Neural cell (in vitro differentiated cells): ENCODE measurements at regions not wholly inside any gene's neighbourhood (a gene's known extent, or its start where the extent isn't known, plus 50 kb on each side); places are given as distances from the start of the nearest gene placed in this dataset.
"Not testable (repeated sequence)": the region's sequence is repeated elsewhere in the genome, so short reads cannot be mapped to it uniquely, and the experiment has no call there.

Experiments
- H2AFZ ChIP-seq: fragments of 200-600, 300-800 bp; sonication (generic), shearing (Covaris generic); 2 replicates; pipeline ENCODE4 v1.6.0; 2014; ENCODE audit warnings: low read depth, mild to moderate bottlenecking, antibody characterized with exemption, low read length, moderate library complexity
- H3F3A ChIP-seq: fragments of 200-600 bp; shearing (Covaris generic); 2 replicates; pipeline ENCODE4 v1.6.1; 2016; ENCODE audit warnings: mild to moderate bottlenecking, moderate library complexity, mixed read lengths, antibody characterized with exemption, low read length; ENCODE audit not compliant: insufficient read depth, poor library complexity, severe bottlenecking
- H3K27ac ChIP-seq: fragments of 200-600, 300-800 bp; sonication (generic), shearing (Covaris generic); 2 replicates; pipeline ENCODE4 v1.5.1; 2014; ENCODE audit warnings: mild to moderate bottlenecking, low read length, moderate library complexity
- H3K27me3 ChIP-seq: fragments of 300-800, 200-600 bp; sonication (generic), shearing (Covaris generic); 2 replicates; pipeline ENCODE4 v1.6.0; 2014; ENCODE audit warnings: mild to moderate bottlenecking, low read depth, low read length, moderate library complexity; ENCODE audit not compliant: insufficient read depth
- H3K36me3 ChIP-seq: fragments of 300-800, 200-600 bp; sonication (generic), shearing (Covaris generic); 2 replicates; pipeline ENCODE4 v1.5.1; 2014; ENCODE audit warnings: mild to moderate bottlenecking, antibody characterized with exemption, low read length, moderate library complexity; ENCODE audit not compliant: insufficient read depth
- H3K4me2 ChIP-seq: fragments of 300-800, 200-600 bp; sonication (generic), shearing (Covaris generic); 2 replicates; pipeline ENCODE4 v1.6.0; 2014; ENCODE audit warnings: mild to moderate bottlenecking, low read length
- H3K4me3 ChIP-seq: fragments of 300-800, 200-600 bp; sonication (generic), shearing (Covaris generic); 2 replicates; pipeline ENCODE4 v1.5.1; 2014; ENCODE audit warnings: mild to moderate bottlenecking, low read length, moderate library complexity
- H3K79me2 ChIP-seq: fragments of 200-600 bp; shearing (Covaris generic); replicated peaks from 2 replicates; pipeline ENCODE4 v1.6.0; 2014; ENCODE audit warnings: mild to moderate bottlenecking, low read length, moderate library complexity; ENCODE audit not compliant: insufficient read depth
- H3K9ac ChIP-seq: fragments of 300-800, 200-600 bp; sonication (generic), shearing (Covaris generic); 2 replicates; pipeline ENCODE4 v1.6.1; 2016; ENCODE audit warnings: mild to moderate bottlenecking, low read length, mixed read lengths
- H3K9me2 ChIP-seq: fragments of 200-600 bp; shearing (Covaris generic); 2 replicates; pipeline ENCODE4 v1.6.1; 2016; ENCODE audit warnings: mild to moderate bottlenecking, low read length, mixed read lengths; ENCODE audit not compliant: insufficient read depth
- H3K9me3 ChIP-seq: fragments of 200-600, 300-800 bp; sonication (generic), shearing (Covaris generic); 2 replicates; pipeline ENCODE4 v1.6.1; 2016; ENCODE audit warnings: mild to moderate bottlenecking, mixed run types, low read length, moderate library complexity, mixed read lengths
- H4K20me1 ChIP-seq: fragments of 200-600 bp; shearing (Covaris generic); 2 replicates; pipeline ENCODE4 v1.6.1; 2016; ENCODE audit warnings: mild to moderate bottlenecking, mixed run types; ENCODE audit not compliant: insufficient read depth
- EP300 ChIP-seq: fragments of 450-650 bp; conservative IDR thresholded peaks from 2 replicates; pipeline ENCODE4 v1.6.1; 2014; ENCODE audit warnings: antibody characterized with exemption, mild to moderate bottlenecking, moderate library complexity; ENCODE audit not compliant: poor library complexity, severe bottlenecking
- EZH2 ChIP-seq: fragments of 200-600, 300-800 bp; shearing (Covaris generic), sonication (generic); IDR thresholded peaks from 2 replicates; pipeline ENCODE4 v1.6.1; 2014; ENCODE audit warnings: antibody characterized with exemption, low read length, borderline replicate concordance, mild to moderate bottlenecking; ENCODE audit not compliant: insufficient read depth, poor library complexity, severe bottlenecking
- MXI1 ChIP-seq: fragments of 450-650 bp; conservative IDR thresholded peaks from 2 replicates; pipeline ENCODE4 v1.6.1; 2014; ENCODE audit warnings: antibody characterized with exemption, mild to moderate bottlenecking; ENCODE audit not compliant: poor library complexity, severe bottlenecking
- POLR2AphosphoS5 ChIP-seq: IDR thresholded peaks from 2 replicates; pipeline ENCODE4 v1.6.1; 2012
- RAD21 ChIP-seq: fragments of 450-650 bp; conservative IDR thresholded peaks from 2 replicates; pipeline ENCODE4 v1.6.1; 2014; ENCODE audit warnings: antibody characterized with exemption, mild to moderate bottlenecking, moderate library complexity
- SMC3 ChIP-seq: fragments of 450-650 bp; conservative IDR thresholded peaks from 2 replicates; pipeline ENCODE4 v1.6.1; 2014; ENCODE audit warnings: antibody characterized with exemption, mild to moderate bottlenecking, moderate library complexity; ENCODE audit not compliant: poor library complexity
- TAF1 ChIP-seq: IDR thresholded peaks from 2 replicates; pipeline ENCODE4 v1.6.1; 2012; ENCODE audit warnings: low read depth
- TF ChIP-seq, protein P1 (sequence below): IDR thresholded peaks from 2 replicates; pipeline ENCODE4 v1.6.1; 2012; ENCODE audit warnings: borderline replicate concordance
- TF ChIP-seq, protein P2 (sequence below): fragments of 450-650 bp; IDR thresholded peaks from 2 replicates; pipeline ENCODE4 v1.5.1; 2014; ENCODE audit warnings: antibody characterized with exemption, mild to moderate bottlenecking, moderate library complexity; ENCODE audit not compliant: poor library complexity, severe bottlenecking

DNA sequence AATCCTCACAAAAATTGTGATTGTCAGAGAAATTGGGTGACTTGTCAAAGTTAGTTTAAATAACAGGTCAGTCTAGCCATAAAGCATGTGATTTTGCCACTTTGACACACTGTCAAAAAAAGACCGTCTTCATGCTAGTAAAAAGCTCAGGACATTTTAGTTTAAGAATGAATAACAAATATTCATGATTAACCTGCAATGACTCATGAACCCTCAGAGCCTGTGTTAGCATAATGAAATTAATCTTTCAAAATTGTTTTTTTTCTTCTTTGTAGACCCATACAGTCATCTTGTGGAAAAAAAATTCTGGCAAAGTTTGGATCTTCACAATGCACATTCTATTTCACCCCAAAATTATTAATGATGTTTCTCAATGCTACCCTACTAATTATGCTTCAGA, 255.2 kb upstream of the POT1 start:
- Histone ChIP-seq H3K36me3 (no peaks in the 10 kb centered on the region), H3K9ac (no peak overlapping the region), H3K4me3 (no peak overlapping the region), H2AFZ (no peak overlapping the region), H3K79me2 (no peaks in the 10 kb centered on the region), H3K9me3 (no peaks in the 10 kb centered on the region), H3F3A (no peaks in the 10 kb centered on the region), H3K27ac (no peak overlapping the region), H3K9me2 (no peaks in the 10 kb centered on the region), H3K4me2 (no peak overlapping the region), H4K20me1 (no peaks in the 10 kb centered on the region), H3K27me3 (no peaks in the 10 kb centered on the region)
- TF ChIP-seq, protein P1, sequence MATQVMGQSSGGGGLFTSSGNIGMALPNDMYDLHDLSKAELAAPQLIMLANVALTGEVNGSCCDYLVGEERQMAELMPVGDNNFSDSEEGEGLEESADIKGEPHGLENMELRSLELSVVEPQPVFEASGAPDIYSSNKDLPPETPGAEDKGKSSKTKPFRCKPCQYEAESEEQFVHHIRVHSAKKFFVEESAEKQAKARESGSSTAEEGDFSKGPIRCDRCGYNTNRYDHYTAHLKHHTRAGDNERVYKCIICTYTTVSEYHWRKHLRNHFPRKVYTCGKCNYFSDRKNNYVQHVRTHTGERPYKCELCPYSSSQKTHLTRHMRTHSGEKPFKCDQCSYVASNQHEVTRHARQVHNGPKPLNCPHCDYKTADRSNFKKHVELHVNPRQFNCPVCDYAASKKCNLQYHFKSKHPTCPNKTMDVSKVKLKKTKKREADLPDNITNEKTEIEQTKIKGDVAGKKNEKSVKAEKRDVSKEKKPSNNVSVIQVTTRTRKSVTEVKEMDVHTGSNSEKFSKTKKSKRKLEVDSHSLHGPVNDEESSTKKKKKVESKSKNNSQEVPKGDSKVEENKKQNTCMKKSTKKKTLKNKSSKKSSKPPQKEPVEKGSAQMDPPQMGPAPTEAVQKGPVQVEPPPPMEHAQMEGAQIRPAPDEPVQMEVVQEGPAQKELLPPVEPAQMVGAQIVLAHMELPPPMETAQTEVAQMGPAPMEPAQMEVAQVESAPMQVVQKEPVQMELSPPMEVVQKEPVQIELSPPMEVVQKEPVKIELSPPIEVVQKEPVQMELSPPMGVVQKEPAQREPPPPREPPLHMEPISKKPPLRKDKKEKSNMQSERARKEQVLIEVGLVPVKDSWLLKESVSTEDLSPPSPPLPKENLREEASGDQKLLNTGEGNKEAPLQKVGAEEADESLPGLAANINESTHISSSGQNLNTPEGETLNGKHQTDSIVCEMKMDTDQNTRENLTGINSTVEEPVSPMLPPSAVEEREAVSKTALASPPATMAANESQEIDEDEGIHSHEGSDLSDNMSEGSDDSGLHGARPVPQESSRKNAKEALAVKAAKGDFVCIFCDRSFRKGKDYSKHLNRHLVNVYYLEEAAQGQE, result no peak
- TF ChIP-seq TAF1 (no peak), EZH2 (no peak)
- TF ChIP-seq, protein P2, sequence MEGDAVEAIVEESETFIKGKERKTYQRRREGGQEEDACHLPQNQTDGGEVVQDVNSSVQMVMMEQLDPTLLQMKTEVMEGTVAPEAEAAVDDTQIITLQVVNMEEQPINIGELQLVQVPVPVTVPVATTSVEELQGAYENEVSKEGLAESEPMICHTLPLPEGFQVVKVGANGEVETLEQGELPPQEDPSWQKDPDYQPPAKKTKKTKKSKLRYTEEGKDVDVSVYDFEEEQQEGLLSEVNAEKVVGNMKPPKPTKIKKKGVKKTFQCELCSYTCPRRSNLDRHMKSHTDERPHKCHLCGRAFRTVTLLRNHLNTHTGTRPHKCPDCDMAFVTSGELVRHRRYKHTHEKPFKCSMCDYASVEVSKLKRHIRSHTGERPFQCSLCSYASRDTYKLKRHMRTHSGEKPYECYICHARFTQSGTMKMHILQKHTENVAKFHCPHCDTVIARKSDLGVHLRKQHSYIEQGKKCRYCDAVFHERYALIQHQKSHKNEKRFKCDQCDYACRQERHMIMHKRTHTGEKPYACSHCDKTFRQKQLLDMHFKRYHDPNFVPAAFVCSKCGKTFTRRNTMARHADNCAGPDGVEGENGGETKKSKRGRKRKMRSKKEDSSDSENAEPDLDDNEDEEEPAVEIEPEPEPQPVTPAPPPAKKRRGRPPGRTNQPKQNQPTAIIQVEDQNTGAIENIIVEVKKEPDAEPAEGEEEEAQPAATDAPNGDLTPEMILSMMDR, result no peak

DNA sequence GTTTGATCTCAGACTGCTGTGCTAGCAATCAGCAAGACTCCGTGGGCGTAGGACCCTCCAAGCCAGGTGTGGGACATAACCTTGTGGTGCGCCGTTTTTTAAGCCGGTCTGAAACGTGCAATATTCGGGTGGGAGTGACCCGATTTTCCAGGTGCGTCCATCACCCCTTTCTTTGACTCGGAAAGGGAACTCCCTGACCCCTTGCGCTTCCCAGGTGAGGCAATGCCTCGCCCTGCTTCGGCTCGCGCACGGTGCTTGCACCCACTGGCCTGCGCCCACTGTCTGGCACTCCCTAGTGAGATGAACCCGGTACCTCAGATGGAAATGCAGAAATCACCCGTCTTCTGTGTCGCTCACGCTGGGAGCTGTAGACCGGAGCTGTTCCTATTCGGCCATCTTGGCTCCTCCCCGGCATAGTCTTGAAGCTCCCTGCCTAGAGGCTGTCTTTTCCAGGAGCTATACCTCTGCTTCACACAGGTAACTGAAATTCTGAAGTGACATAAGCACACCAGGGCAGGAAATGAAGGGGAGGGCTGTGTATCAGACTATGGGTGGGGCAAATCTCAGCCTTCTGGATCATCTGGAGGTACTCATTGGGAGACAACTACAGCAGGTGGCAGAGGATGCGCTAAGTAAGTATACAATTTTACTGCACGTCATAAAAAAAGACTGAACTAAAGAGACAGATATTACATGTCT, 252.1 kb upstream of the POT1 start:
- H3K27me3 ChIP-seq, H3K9me2 ChIP-seq, H3K9ac ChIP-seq, H3K9me3 ChIP-seq, H3K36me3 ChIP-seq, H3K4me3 ChIP-seq, H3K27ac ChIP-seq, H3F3A ChIP-seq, H2AFZ ChIP-seq, H3K4me2 ChIP-seq, H3K79me2 ChIP-seq, H4K20me1 ChIP-seq: not testable (repeated sequence)

DNA sequence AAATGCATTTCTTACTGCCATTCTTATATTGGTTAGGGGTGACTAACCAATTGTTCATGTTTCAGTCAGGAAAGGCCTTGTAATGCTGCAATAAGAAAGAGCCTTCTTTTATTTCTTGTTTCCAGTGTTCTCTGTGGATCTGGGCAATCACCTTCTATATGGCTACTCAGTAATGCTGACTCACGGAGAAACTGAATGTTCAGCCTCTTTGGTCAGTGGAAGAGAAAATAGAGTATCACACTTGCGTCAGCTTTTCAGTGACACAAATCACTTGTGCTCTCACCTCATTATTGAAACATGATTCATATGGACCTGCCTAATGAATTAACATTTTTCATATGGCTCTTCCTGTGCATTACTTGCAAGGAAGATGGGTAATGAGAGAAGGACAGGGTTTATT, 243.9 kb upstream of the POT1 start:
- Histone ChIP-seq H3K36me3 (no peaks in the 10 kb centered on the region), H3K79me2 (no peaks in the 10 kb centered on the region), H3K27me3 (no peaks in the 10 kb centered on the region), H3K4me3 (no peak overlapping the region), H4K20me1 (no peaks in the 10 kb centered on the region), H3K9ac (no peak overlapping the region), H3K9me2 (no peaks in the 10 kb centered on the region), H3K27ac (no peak overlapping the region), H3K4me2 (no peak overlapping the region), H2AFZ (no peak overlapping the region), H3F3A (no peaks in the 10 kb centered on the region), H3K9me3 (no peaks in the 10 kb centered on the region)
- TF ChIP-seq, protein P1, result no peak
- TF ChIP-seq EP300 (no peak), SMC3 (no peak), RAD21 (no peak), EZH2 (no peak), POLR2AphosphoS5 (no peak), TAF1 (no peak), MXI1 (no peak)
- TF ChIP-seq, protein P2, result no peak
